Peyer's patch (tissue), 4 donors: ENCODE measurements at regions not wholly inside any gene's neighbourhood (a gene's known extent, or its start where the extent isn't known, plus 50 kb on each side); places are given as distances from the start of the nearest gene placed in this dataset.

Source experiments
- DNase-seq, 3 donors: peaks; one replicate each; pipeline ENCODE4 v3.0.0-alpha.2; 2017 to 2019
- H3K27ac ChIP-seq, 4 donors: fragments of 200-600 bp; sonication (generic); one replicate each; pipeline ENCODE4 v1.5.1; 2016 to 2019
- H3K27me3 ChIP-seq, 2 donors: fragments of 200-600 bp; sonication (generic); one replicate each; pipeline ENCODE4 v1.5.1; 2019
- H3K36me3 ChIP-seq, 3 donors: fragments of 200-600 bp; sonication (generic); one replicate each; pipeline ENCODE4 v1.5.1; 2016 to 2019
- H3K4me1 ChIP-seq, 4 donors: fragments of 200-600 bp; sonication (generic); one replicate each; pipeline ENCODE4 v1.5.1; 2016 to 2019
- H3K4me3 ChIP-seq, 4 donors: fragments of 200-600 bp; sonication (generic); 1 replicate in 3 of 4; 2 replicates in 1 of 4; pipeline ENCODE4 v1.5.1; 2016 to 2019; ENCODE audit warnings: mild to moderate bottlenecking in 1 of 4
- H3K9me3 ChIP-seq, 4 donors: fragments of 200-600 bp; sonication (generic); one replicate each; pipeline ENCODE4 v1.5.1; 2016 to 2019; ENCODE audit warnings: mild to moderate bottlenecking in 1 of 4
- CTCF ChIP-seq, 6 experiments: fragments of 450-650 bp in 4 of 6; fragments of 200-600 bp in 2 of 6; sonication (generic) in 1 of 6; IDR thresholded peaks; one replicate each; pipeline ENCODE4 v1.5.1; 2017 to 2019; ENCODE audit warnings: antibody characterized with exemption in 6 of 6, mild to moderate bottlenecking in 3 of 6, moderate library complexity in 1 of 6
- POLR2A ChIP-seq, 2 donors: fragments of 450-650 bp; IDR thresholded peaks; one replicate each; pipeline ENCODE4 v1.5.1; 2017; ENCODE audit warnings: antibody characterized with exemption in 2 of 2, mild to moderate bottlenecking in 2 of 2, moderate library complexity in 2 of 2

GRCh38 chr9:118946669-118947068 lies 422.6 kb downstream of the BRINP1 start:
- TF ChIP-seq POLR2A (IDR thresholded peaks at IDR 0.05) (no peak), CTCF (IDR thresholded peaks at IDR 0.05) (no peak)
- no peaks in the 10 kb centered on the region for H3K4me1 ChIP-seq
- no peak overlapping the region for H3K4me3 ChIP-seq
- no peak overlapping the region for H3K27ac ChIP-seq
- DNase-seq, result no peak
- no peaks in the 10 kb centered on the region for H3K36me3 ChIP-seq
- no peaks in the 10 kb centered on the region for H3K9me3 ChIP-seq
- H3K27me3 ChIP-seq, result no peaks in the 10 kb centered on the region

- no peaks in the 10 kb centered on the region for H3K27me3 ChIP-seq
- no peak overlapping the region for H3K4me3 ChIP-seq
- no peak overlapping the region for H3K27ac ChIP-seq
- DNase-seq, result no peak
- H3K4me1 ChIP-seq, result no peaks in the 10 kb centered on the region
- no peak for TF ChIP-seq POLR2A (IDR thresholded peaks at IDR 0.05)
- no peak for TF ChIP-seq CTCF (IDR thresholded peaks at IDR 0.05)
- no peaks in the 10 kb centered on the region for H3K9me3 ChIP-seq
- H3K36me3 ChIP-seq, result no peaks in the 10 kb centered on the region
These were observed 414.4 kb downstream of the BRINP1 start for GRCh38 chr9:118954857-118955256.

GRCh38 chr9:118957585-118957984 lies 411.6 kb downstream of the BRINP1 start:
- no peak overlapping the region for H3K27ac ChIP-seq
- no peaks in the 10 kb centered on the region for H3K9me3 ChIP-seq
- DNase-seq, result no peak
- TF ChIP-seq CTCF (IDR thresholded peaks at IDR 0.05), result no peak
- no peak for TF ChIP-seq POLR2A (IDR thresholded peaks at IDR 0.05)
- H3K4me3 ChIP-seq, result no peak overlapping the region
- no peaks in the 10 kb centered on the region for H3K27me3 ChIP-seq
- H3K36me3 ChIP-seq, result no peaks in the 10 kb centered on the region
- no peaks in the 10 kb centered on the region for H3K4me1 ChIP-seq

GRCh38 chr9:118959366-118959765 lies 409.9 kb downstream of the BRINP1 start:
- no peak for TF ChIP-seq POLR2A (IDR thresholded peaks at IDR 0.05)
- no peak for TF ChIP-seq CTCF (IDR thresholded peaks at IDR 0.05)
- H3K4me3 ChIP-seq, result no peak overlapping the region
- no peaks in the 10 kb centered on the region for H3K27me3 ChIP-seq
- no peak overlapping the region for H3K27ac ChIP-seq
- DNase-seq, result no peak
- no peaks in the 10 kb centered on the region for H3K36me3 ChIP-seq
- no peaks in the 10 kb centered on the region for H3K4me1 ChIP-seq
- H3K9me3 ChIP-seq, result no peaks in the 10 kb centered on the region

GRCh38 chr9:118961857-118962256 lies 407.4 kb downstream of the BRINP1 start:
- no peaks in the 10 kb centered on the region for H3K4me1 ChIP-seq
- H3K9me3 ChIP-seq, result no peaks in the 10 kb centered on the region
- DNase-seq, result no peak
- no peak overlapping the region for H3K4me3 ChIP-seq
- no peak for TF ChIP-seq POLR2A (IDR thresholded peaks at IDR 0.05)
- TF ChIP-seq CTCF (IDR thresholded peaks at IDR 0.05), result no peak
- no peaks in the 10 kb centered on the region for H3K36me3 ChIP-seq
- H3K27me3 ChIP-seq, result no peaks in the 10 kb centered on the region
- no peak overlapping the region for H3K27ac ChIP-seq

- Histone ChIP-seq H3K27ac (no peak overlapping the region), H3K27me3 (no peaks in the 10 kb centered on the region), H3K36me3 (no peaks in the 10 kb centered on the region), H3K4me3 (no peak overlapping the region), H3K4me1 (no peaks in the 10 kb centered on the region), H3K9me3 (no peaks in the 10 kb centered on the region)
- no peak for TF ChIP-seq CTCF (IDR thresholded peaks at IDR 0.05)
- no peak for TF ChIP-seq POLR2A (IDR thresholded peaks at IDR 0.05)
- no peak for DNase-seq
These were observed 406.8 kb downstream of the BRINP1 start for GRCh38 chr9:118962426-118962825.
